ENCODE measurements at regions not wholly inside any gene's neighbourhood (a gene's known extent, or its start where the extent isn't known, plus 50 kb on each side); places are given as distances from the start of the nearest gene placed in this dataset.
"Not testable (repeated sequence)": the region's sequence is repeated elsewhere in the genome, so short reads cannot be mapped to it uniquely, and the experiment has no call there.

GRCh38 chr2:143922261-143922830 is 597.6 kb downstream of the ZEB2 start:
- DNase-seq (ENCODE audit: low read depth), result not testable (repeated sequence)

- DNase-seq (ENCODE audit: low read depth), result no peak
Measured at GRCh38 chr2:143918465-143918989, 601.4 kb downstream of the ZEB2 start.

DNA sequence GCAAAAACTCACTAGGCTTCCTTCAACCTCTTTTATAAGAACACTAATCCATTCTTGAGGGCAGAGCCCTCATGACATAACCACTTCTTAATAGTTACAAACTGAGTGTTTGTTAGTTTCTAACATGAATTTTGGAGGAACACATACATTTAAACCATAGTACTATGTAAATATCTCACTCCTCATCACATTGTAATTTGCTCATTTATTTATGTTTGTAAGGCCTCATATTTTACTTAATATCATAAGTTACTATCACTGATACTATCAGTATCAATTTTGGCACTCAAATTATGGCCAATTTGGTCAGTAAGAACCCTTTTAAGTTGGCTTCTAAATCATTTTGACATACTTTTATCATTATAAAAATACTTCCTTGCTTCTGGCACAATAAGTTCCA is 603.1 kb downstream of the ZEB2 start:
- no peak for DNase-seq (ENCODE audit: low read depth)

DNA sequence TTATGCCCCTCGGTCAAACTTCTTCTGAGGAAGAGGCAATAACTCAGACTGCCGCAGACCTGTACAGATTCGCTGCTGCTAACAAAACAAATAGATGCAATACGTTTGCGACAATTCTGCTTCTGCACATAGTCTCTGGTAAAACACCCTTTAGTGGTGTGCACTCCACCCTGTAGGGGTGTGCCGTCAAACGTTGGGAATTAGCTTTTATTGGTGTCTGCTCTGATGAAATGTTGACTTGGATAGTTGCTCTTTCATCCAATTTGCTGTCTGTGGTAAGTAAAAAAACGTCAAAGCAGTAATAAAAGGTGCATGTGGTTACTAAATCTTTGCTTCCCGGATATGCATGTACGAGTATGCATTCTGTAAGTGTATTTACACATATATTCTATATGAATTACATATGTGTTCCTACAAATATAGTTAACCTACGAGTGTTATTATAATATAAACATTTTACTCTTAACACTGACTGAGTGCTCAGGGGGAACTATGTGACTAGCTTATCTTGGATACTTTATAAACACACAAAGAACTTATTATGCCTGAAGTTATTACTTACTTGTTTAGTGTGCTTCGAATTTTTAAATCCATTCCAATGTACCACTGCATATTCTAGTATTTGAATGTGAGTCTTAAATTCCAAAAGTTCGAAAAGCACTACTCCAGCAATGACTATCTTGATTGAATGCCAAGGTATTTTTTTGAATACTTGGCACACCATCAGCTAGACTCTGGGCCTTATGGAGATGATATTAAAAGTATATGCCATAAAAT is 610.2 kb downstream of the ZEB2 start:
- DNase-seq (ENCODE audit: low read depth), result no peak

DNA sequence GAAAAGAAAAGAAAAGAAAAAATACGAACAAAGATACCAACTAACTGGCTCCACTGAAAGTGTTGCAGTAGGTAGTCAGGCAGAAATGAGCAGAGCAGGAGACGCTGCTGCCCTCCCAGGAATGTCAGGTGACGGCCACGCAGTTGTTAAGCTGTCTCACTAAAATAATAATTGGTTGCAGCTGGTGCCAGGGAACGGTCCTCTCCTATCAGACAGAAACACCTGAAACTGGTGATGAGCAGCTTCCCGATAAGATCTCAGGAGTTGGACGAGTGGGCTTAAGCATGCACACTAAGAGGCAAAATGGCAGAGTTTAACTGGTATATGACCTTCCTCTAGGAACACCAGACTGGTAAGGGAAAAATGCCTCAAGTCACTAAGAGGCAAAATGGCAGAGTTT is 611.1 kb downstream of the ZEB2 start:
- DNase-seq (ENCODE audit: low read depth), result no peak

DNA sequence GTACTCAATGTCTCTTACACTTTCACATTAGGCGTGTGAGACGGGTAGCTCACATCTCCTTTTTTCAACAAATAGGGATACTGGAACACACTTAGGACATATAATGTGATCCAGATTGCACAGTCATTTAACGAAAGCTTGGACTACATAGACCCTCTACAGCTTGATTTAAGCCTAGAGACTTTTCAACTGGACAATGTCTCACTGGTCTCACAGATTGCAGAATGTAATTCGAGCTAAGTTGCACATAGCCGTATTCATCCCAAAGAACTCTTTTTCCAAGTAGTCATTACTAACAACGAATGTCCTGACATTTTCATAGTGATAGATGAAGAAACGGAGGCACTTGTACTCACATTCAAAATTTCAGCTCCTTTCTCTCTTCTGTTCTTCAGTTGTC is 612.1 kb downstream of the ZEB2 start:
- DNase-seq (ENCODE audit: low read depth), result no peak

DNA sequence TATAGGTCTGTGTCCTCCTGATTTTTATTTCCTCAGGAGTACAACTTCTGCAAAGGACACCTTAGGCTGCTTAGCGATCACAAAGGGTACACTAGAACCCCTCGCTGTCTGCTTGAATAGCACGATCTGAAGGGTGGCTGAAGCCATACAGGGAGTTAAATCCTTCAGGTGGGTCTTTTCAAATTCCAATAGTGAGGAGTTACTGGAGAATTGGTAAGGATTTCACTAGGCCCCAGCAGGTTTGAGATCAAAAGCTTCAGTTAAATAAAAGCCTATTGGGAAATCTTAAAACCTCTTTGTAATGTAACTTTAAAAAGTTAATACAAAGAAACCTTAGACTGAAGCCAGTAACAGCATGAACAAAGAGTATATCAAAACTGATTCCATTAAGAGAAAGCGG is 613.1 kb downstream of the ZEB2 start:
- DNase-seq (ENCODE audit: low read depth), result no peak

DNA sequence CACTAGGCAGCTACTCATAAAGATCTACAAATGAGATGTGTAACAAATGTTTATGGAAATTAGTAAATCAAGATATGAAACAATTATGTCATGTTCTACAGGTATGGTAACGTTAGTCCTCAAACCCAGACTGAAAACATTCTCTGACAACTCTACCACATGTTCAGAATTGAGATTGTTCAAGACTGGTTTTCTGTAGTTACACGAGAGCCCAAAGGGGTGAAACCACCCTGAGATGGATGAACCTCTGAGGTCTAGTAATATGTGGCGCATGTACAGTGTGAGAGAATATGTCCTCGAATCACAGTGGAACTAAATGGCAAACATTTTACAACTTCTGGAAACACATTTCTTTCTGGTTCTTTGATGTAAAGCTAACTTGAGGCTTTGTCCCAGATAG is 614.3 kb downstream of the ZEB2 start:
- no peak for DNase-seq (ENCODE audit: low read depth)

- no peak for DNase-seq (ENCODE audit: low read depth)
Measured at GRCh38 chr2:143903172-143903856, 616.6 kb downstream of the ZEB2 start.

DNA sequence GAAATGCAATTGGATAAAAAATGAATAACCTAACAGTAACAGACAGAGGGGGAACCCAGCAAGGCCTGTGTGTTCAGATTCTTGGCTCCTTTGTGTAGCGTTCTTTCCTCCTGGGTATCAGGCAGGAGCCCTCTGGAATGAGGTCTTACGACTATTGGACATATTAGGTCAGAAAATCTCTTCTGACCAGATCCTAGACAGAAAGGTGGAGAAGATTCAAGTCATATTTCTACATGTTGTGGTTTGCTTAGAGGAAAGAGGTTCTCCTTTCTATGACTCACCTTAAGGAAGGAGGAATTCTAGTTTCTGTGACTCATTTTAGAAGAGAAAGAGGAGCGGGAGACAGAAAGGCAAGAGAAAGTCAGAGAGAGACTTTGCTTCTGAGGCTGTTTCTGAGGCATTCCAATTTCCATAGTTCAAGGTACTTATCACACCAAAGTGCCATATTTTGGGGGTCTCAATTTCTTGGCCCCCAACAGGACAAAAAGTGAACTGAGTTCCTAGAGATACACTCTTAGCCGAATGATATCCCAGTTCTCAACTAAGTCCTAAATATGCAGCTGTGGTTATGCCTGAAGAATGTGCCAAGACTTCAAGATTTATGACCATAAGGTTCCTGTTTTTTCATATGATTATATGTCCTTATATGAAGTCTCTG is 618.6 kb downstream of the ZEB2 start:
- no peak for DNase-seq (ENCODE audit: low read depth)

DNA sequence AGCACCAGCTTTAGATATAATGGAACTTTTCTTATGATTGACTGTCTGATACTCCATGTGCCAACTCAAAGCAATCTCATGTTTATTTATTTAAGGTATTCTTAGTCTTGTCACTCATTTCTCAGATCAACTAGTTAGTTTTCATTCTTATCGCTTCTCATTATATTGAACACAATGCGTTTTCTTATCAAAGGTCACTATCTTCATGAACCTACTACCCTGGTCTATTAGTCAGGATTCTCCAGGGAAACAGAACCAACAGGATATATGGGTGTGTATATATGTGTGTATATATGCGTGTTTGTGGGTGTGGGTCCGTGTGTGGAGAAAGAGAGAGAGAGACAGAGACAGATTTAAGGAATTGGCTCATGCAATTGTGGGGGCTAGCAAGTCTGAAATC is 619.9 kb downstream of the ZEB2 start:
- no peak for DNase-seq (ENCODE audit: low read depth)

DNA sequence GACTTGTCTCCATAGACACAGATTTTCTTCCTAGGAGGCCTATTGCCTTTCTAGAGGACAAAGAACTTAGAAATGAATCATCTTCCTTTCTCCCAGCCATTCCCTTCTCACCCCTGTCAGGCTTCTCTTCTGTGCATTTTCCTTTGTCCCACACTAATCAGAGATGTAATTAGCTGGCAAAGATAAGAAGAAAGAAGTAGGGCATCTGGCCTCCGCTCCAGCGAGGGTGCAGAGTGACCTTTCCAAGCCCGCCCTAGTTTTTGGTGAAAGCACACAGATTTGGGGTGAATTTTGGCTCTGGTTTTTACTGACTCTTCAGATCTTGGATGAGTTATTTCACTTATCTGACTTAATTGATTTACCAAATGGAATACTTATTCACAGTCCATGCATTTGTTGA is 626.5 kb downstream of the ZEB2 start:
- no peak for DNase-seq (ENCODE audit: low read depth)

DNA sequence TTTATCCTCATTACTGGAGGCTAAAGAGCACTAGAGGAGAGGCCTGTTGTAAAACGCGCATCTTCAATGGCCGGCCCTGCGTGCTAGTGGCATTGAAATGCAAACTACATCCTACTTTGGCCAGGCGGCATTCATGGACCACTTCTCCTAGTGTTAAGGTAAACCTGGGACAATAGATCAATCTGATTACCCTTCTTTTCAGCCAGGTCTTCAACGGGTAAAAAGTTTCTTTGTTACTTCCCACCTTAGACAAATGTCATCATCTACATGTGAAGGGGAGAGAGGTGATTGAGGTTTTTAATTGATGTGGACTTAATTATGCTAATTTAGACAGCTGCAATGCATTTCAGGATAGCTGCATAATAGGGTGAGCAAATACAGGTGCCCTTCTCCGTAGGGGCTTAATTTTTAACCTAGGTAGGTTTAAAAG is 628.0 kb downstream of the ZEB2 start:
- DNase-seq (ENCODE audit: low read depth), result no peak

GRCh38 chr2:143890798-143891197 is 629.1 kb downstream of the ZEB2 start:
- no peak for DNase-seq (ENCODE audit: low read depth)

GRCh38 chr2:143889216-143889615 is 630.7 kb downstream of the ZEB2 start:
- no peak for DNase-seq (ENCODE audit: low read depth)

GRCh38 chr2:143885461-143885860 is 634.5 kb downstream of the ZEB2 start:
- no peak for DNase-seq (ENCODE audit: low read depth)

- no peak for DNase-seq (ENCODE audit: low read depth)
Measured at GRCh38 chr2:143881246-143881645, 638.7 kb downstream of the ZEB2 start.

GRCh38 chr2:143877876-143878530 is 641.9 kb downstream of the ZEB2 start:
- no peak for DNase-seq (ENCODE audit: low read depth)

DNA sequence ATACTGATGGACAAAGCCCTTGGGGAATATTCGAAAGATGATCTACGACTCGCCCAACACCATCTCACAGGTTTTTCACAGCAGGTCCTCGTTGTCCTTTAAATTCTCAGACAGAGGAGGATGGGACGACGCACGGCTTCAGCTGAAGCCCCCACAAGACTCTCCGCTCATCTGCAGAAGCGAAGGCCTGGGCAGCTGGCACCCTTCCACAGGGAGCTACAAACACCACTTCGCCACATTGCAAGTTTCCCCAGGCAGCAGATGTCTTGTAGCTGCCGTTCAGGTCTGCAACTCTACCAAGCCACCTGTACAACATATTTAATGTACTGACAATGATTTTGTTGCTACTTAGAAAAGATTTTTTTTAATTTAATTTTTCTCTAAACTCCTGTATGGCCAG is 642.9 kb downstream of the ZEB2 start:
- no peak for DNase-seq (ENCODE audit: low read depth)

GRCh38 chr2:143875295-143876233 is 644.4 kb downstream of the ZEB2 start:
- no peak for DNase-seq (ENCODE audit: low read depth)

- DNase-seq (ENCODE audit: low read depth), result no peak
Measured at GRCh38 chr2:143873886-143874285, 646.0 kb downstream of the ZEB2 start.
